ENCODE measurements at regions not wholly inside any gene's neighbourhood (a gene's known extent, or its start where the extent isn't known, plus 50 kb on each side); places are given as distances from the start of the nearest gene placed in this dataset.

- TF ChIP-seq CTCF (IDR thresholded peaks at IDR 0.05; ENCODE audit: control insufficient read depth, insufficient read depth, low read depth, low read length, missing control alignments), result no peak
- H3K4me3 ChIP-seq (ENCODE audit: control insufficient read depth, low read depth, low read length), result no peak overlapping the region
- no peak for DNase-seq (ENCODE audit: low read depth)
Observed at GRCh38 chr5:33237471-33237870, 203.3 kb upstream of the TARS1 start.

- no peak for TF ChIP-seq CTCF (IDR thresholded peaks at IDR 0.05; ENCODE audit: control insufficient read depth, insufficient read depth, low read depth, low read length, missing control alignments)
- H3K4me3 ChIP-seq (ENCODE audit: control insufficient read depth, low read depth, low read length), result no peak overlapping the region
- no peak for DNase-seq (ENCODE audit: low read depth)
Observed at GRCh38 chr5:33238826-33239695, 201.7 kb upstream of the TARS1 start.

- H3K4me3 ChIP-seq (ENCODE audit: control insufficient read depth, low read depth, low read length), result no peak overlapping the region
- DNase-seq (ENCODE audit: low read depth), result no peak
Observed at GRCh38 chr5:33240558-33240957, 200.2 kb upstream of the TARS1 start.

GRCh38 chr5:33241802-33242201 is 199.0 kb upstream of the TARS1 start:
- H3K4me3 ChIP-seq (ENCODE audit: control insufficient read depth, low read depth, low read length), result no peak overlapping the region
- no peak for TF ChIP-seq CTCF (IDR thresholded peaks at IDR 0.05; ENCODE audit: control insufficient read depth, insufficient read depth, low read depth, low read length, missing control alignments)
- no peak for DNase-seq (ENCODE audit: low read depth)

More at GRCh38 chr5:33240558-33240957, 200.2 kb upstream of the TARS1 start:
- TF ChIP-seq CTCF (IDR thresholded peaks at IDR 0.05; ENCODE audit: control insufficient read depth, insufficient read depth, low read depth, low read length, missing control alignments), result no peak

GRCh38 chr5:33242277-33242676 is 198.5 kb upstream of the TARS1 start:
- DNase-seq (ENCODE audit: low read depth), result no peak
- H3K4me3 ChIP-seq (ENCODE audit: control insufficient read depth, low read depth, low read length), result no peak overlapping the region
- TF ChIP-seq CTCF (IDR thresholded peaks at IDR 0.05; ENCODE audit: control insufficient read depth, insufficient read depth, low read depth, low read length, missing control alignments), result no peak

GRCh38 chr5:33244441-33245150 is 196.2 kb upstream of the TARS1 start:
- TF ChIP-seq CTCF (IDR thresholded peaks at IDR 0.05; ENCODE audit: control insufficient read depth, insufficient read depth, low read depth, low read length, missing control alignments), result no peak
- DNase-seq (ENCODE audit: low read depth), result no peak
- H3K4me3 ChIP-seq (ENCODE audit: control insufficient read depth, low read depth, low read length), result no peak overlapping the region
